DMS 273 treated with DMSO at 0.1 percent for 48 hours (cell line): ENCODE measurements at regions not wholly inside any gene's neighbourhood (a gene's known extent, or its start where the extent isn't known, plus 50 kb on each side); places are given as distances from the start of the nearest gene placed in this dataset.
"Not testable (repeated sequence)": the region's sequence is repeated elsewhere in the genome, so short reads cannot be mapped to it uniquely, and the experiment has no call there.

ENCODE experiments used
- DNase-seq: peaks from one replicate; lab custom pipeline; 2025; lab: John Stamatoyannopoulos, UW

DNA sequence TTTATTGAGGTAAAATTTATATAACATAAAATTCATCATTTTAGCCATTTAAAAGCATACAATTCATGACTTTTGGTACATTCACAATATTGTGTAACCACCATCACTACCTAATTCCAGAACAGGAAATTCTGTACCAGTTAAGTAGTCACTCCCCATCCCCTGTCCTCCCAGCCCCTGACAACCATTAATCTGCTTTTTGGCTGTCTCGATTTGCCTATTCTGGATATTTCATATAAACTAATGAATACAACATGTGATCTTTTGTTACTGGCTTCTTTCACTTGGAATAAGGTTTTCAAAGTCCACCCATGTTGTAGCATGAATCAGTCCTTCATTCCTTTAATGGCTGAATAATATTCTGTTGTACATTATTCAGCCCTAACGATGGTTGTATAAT lies 115.6 kb upstream of the KLF14 start:
- no peak for DNase-seq

GRCh38 chr7:130850956-130851355 lies 116.9 kb upstream of the KLF14 start:
- no peak for DNase-seq

DNA sequence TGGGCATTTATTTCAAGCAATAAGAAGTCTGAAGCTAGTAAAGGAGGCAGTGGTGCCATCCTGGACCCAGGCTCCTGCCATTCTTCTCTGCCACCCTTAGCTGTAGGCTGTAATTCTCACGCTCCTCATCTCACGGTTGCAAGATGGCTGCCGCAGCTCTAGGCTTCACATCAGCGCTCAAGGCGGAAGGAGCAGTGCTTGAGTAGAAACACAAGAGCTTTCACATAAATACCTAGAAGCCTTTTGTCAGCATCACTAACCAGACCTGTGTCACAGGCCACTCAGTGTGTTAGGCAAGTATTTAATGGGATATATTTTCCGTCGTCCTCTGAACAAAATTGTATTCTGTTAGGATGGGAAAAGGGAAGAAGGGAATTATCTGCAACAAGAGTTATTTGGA lies 118.9 kb upstream of the KLF14 start:
- DNase-seq = no peak

- no peak for DNase-seq
Measured at GRCh38 chr7:130853503-130854279, 119.7 kb upstream of the KLF14 start.

- no peak for DNase-seq
Measured at GRCh38 chr7:130854481-130854880, 120.5 kb upstream of the KLF14 start.

DNA sequence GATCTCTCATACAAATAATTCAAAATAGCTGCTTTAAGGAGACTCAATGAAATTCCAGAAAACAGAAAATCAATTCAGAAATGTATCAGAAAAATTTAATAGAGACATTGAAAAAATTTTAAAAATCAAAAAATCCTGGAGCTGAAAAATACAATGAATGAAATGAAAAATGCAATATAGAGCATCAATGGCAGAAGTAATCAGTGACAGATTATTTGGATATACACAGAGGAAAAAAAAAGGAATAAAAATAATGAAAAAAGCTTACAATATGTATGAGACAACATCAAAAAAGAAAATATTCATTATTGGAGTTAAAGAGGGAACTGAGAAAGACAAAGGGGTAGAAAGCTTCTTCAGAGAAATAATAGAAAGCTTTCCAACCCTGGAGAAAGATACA lies 122.9 kb upstream of the KLF14 start:
- DNase-seq = no peak

GRCh38 chr7:130860832-130861231 lies 126.8 kb upstream of the KLF14 start:
- DNase-seq = not testable (repeated sequence)

DNA sequence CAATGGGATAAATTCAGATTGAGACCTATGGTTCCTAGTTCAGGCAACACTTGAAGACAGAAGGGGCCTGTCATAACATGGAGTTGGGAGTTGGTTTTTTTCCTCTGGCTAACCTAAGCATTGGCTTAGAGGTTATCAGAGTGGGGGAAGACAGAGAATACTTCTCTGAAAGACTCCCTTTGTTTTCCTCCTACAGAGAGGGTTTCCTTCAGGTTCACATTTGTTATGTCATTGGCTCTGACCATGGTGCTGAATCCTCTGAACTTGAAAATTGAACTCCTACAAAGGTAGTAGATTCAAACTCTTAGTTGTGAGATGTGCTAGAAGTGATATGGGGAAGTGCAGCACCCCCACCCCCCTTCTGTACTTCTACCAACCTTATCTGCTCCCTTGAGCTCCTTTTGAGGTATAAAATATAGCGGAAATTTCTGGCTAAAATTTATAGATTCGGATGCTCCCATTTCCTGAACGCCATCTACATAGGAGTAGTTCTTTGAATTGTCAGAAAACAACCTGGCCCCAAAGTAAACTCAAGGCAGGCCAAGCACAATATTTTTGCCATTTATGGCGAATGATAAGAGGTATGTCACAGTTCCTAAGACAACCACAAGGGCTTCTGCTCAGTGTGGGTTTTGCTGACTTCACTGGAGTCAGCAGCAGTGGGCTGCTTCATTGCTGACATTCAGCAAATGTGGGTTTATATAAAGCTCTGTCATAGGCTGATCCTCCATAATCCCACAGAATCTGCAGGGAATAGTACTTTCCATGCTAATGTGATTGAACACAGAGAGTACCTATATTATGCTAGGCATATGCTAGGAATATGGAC lies 131.6 kb upstream of the KLF14 start:
- DNase-seq = no peak

DNA sequence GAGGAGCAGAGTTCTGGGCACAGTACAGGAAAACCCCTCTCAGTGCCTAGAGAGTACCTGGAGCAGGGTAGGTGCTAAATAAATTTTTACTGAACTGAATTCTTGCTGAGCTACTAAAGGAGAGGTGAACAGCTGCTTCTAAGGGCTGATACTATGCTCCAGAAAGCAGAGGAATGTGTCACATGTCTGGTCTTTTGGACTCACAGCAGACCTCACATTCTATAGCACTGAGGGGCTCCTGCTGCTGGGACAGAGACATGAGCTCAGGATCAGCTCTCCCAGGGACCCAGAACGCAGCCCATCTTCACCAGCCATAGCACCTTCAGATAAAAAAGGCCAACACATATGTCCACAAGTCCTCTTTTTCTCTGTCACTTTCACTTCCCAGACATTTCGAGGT lies 133.0 kb upstream of the KLF14 start:
- no peak for DNase-seq

- no peak for DNase-seq
Measured at GRCh38 chr7:130867581-130868136, 133.7 kb upstream of the KLF14 start.

- no peak for DNase-seq
Measured at GRCh38 chr7:130868139-130868538, 134.1 kb upstream of the KLF14 start.

DNA sequence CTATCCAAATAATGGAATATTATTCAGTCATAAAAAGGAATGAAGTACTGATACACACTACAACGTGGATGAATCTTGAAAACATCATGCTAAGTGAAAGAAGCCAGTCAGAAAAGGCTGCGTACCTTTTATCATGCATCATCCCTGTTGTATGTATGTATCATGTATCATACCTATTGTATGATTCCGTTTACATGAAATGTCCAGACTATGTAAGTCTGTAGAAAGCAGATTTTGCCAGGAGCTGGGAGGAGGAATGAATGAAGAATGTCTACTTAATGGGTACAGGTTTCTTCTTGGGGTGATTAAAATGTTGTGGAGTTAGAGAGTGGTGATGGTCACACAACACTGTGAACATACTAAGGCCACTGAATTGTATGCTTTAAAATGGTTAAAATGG lies 135.9 kb upstream of the KLF14 start:
- DNase-seq = no peak

GRCh38 chr7:130872341-130872740 lies 138.3 kb upstream of the KLF14 start:
- DNase-seq = no peak

DNA sequence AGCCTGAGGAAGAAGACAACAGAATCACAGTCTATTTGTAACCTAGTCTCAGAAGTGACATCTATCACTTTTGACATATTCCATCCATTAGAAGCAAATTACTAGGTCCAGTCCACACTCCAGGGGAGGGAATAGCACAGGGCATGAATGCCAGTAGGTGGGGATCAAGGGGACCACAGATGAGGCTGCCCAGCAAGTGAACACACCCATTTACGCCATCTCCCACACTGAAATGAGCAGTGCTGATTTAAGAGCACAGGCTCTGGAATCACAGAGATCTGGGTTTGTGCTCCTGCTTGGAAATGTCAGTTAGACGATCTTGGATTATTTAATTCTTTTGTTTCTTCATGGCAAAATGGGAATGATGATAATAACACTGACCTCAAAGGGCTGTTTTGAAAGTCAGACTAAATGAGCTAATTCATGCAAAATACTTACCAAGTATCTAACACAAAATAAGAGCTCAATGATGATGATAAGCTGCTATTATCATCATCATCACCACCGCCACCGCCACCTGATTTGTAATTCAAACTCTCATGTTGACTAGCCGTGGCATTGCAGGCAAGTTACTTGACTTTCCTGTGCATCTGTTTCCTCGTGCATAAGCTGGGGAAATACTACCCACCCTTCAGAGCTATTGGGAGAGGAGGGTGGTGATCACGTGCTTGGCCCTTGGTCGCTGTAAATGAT lies 138.9 kb upstream of the KLF14 start:
- DNase-seq = no peak

DNA sequence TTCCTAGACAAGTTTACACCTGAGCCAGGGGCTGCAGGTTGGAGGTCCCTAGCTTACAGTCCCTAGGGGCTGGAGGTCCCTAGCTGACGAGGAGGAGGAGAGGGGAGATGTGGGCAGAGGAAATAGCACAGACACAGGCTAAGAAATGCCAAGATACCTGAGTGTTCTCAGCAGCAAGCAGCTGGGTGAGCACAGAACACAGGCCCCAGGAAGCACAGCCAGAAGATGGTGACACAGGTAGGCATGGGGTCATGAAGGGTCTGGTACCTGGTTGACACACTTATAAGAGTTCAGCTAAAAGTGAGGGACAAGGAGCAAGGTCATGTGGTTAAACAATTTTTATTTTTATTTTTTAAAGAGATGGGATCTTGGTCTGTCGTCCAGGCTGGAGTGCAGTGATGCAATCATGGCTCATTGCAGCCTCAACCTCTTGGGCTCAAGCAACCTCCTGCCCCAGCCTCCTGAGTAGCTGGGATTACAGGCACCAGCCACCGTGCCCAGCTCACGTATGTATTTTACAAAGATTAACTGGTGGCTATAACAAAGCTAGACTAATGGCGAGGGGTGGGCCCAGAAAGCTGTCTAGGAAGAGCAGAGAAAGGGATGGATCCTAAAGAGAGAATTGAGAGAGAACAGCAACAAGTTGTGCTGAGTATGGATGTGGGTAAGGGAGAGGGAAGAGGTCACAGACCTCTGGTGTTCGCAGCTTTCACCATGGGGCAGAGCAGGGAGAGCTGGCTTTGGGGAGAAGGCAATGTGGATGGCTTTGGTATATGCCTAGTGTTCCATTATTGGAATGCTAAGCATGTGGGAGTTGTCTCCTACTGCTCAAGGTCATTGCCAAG lies 140.3 kb upstream of the KLF14 start:
- DNase-seq = no peak

GRCh38 chr7:130875265-130875741 lies 141.3 kb upstream of the KLF14 start:
- no peak for DNase-seq

GRCh38 chr7:130875901-130876300 lies 141.9 kb upstream of the KLF14 start:
- no peak for DNase-seq

DNA sequence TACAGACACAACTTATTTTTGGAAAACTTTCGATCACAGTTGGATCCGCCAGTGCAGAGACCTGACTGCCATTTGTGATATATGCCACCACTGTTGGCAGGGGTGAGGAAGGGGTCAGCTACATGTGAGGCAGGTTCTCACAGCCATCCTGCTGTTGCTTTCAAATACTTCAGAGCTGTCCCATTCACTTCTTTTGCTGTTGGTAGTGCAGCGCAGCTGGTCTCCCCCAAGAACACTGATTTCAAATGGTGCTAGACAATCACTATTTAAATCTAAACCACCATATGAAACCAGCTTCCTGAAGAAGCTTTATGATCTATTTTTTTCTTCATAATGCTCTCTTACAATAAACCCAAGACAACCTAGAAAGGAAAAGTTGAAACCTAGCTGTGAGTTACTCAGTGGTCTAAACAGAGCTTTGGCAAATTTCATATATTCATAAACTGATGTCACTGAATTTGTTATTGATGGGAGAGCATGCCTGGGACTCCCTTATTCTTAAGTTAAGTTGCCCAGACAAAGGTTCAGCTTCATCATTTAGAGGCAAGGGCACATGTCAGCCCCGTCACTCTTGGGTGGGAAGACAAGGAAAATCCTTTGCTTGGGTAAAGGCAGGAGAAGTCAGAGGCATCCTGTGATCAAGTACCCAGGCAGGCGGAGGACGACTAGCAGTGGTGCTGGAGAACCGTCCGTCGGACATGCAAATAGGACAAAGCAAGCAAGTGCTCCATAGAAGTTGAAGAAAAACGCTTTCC lies 143.4 kb upstream of the KLF14 start:
- DNase-seq = no peak

- DNase-seq = no peak
Measured at GRCh38 chr7:130877991-130878305, 143.9 kb upstream of the KLF14 start.

DNA sequence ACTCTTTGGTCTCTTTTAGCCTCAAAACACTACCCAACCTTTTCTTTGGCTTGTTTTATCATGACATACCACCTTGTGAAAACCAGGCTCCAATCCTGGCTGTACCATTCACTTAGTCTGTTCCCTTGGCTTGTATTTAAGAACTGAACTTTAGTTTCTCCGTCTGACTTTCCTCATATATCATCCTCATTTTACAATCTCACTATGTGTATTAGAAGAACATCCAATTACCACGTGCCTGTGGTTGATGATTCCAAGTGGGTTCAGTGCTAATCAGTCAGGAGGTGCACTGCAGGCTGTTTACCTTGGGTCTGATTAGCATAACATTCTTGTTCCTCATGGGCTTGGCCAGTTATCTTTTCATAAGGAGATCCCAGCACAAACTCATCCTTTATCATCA lies 144.8 kb upstream of the KLF14 start:
- DNase-seq = no peak

DNA sequence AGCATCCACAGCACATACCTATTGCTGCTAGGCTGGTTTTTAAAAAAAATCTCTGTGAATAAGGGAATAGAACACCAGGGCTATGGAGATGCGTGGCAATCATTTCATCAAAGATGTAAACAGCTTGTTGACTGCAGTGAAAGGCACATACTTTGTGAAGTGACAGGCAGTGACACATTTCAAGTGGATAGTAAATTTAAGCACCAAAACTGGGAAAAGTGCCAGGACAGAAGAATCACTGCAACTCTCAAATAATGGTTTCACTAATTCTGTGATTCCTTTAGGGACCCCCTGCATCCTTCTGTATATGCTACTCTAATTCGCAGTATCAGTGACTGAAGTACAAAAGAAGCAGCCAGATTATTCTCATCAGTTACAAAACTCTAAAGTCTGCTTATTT lies 145.2 kb upstream of the KLF14 start:
- DNase-seq = no peak
